ENCODE measurements at regions not wholly inside any gene's neighbourhood (a gene's known extent, or its start where the extent isn't known, plus 50 kb on each side); places are given as distances from the start of the nearest gene placed in this dataset.
"Not testable (repeated sequence)": the region's sequence is repeated elsewhere in the genome, so short reads cannot be mapped to it uniquely, and the experiment has no call there.

GRCh38 chr7:122248472-122248871 lies 56.1 kb downstream of the FEZF1 start:
- no peak for DNase-seq

GRCh38 chr7:122238729-122239128 lies 65.8 kb downstream of the FEZF1 start:
- DNase-seq: not testable (repeated sequence)

- DNase-seq: not testable (repeated sequence)
Observed at GRCh38 chr7:122238297-122238696, 66.3 kb downstream of the FEZF1 start.

GRCh38 chr7:122225874-122226273 lies 78.7 kb downstream of the FEZF1 start:
- no peak for DNase-seq

GRCh38 chr7:122219253-122219865 lies 75.3 kb upstream of the AASS start:
- DNase-seq: peak; percentile 4 to 7

- no peak for DNase-seq
Observed at GRCh38 chr7:122217125-122217524, 73.1 kb upstream of the AASS start.

GRCh38 chr7:122212754-122213153 lies 68.7 kb upstream of the AASS start:
- DNase-seq: no peak

GRCh38 chr7:122211362-122211761 lies 67.3 kb upstream of the AASS start:
- DNase-seq: no peak

- DNase-seq: no peak
Observed at GRCh38 chr7:122206985-122207384, 62.9 kb upstream of the AASS start.

GRCh38 chr7:122203814-122204213 lies 59.8 kb upstream of the AASS start:
- DNase-seq: no peak

GRCh38 chr7:122200888-122201287 lies 56.8 kb upstream of the AASS start:
- no peak for DNase-seq

- no peak for DNase-seq
Observed at GRCh38 chr7:122199171-122199570, 55.1 kb upstream of the AASS start.

GRCh38 chr7:122198581-122198980 lies 54.5 kb upstream of the AASS start:
- no peak for DNase-seq

Data from AML-193 (cell line).